NCI-H2029 treated with DMSO at 0.1 percent for 48 hours (cell line): ENCODE measurements at regions not wholly inside any gene's neighbourhood (a gene's known extent, or its start where the extent isn't known, plus 50 kb on each side); places are given as distances from the start of the nearest gene placed in this dataset.

Source experiments
- DNase-seq: peaks from one replicate; lab custom pipeline; 2025; lab: John Stamatoyannopoulos, UW

DNA sequence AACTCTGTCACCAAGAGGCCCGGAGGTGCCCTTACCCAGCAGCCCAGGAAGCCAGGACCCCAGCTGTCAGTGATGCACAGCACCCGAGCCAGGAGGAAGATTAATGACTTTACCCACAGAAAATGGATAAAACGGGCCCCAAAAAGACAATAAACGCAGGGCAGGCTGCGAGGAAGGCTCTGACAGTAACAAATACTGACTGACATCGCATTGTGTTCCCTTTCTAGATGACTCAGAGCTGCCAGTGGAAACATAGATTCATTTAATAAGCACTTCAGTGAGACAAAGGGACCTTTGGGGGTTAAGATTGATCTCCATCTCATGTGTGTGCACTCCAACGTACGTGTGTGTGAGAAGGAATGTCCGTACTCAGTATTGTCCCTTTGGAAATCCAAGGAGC, 225.3 kb upstream of the PPP2R3A start:
- DNase-seq, result no peak

DNA sequence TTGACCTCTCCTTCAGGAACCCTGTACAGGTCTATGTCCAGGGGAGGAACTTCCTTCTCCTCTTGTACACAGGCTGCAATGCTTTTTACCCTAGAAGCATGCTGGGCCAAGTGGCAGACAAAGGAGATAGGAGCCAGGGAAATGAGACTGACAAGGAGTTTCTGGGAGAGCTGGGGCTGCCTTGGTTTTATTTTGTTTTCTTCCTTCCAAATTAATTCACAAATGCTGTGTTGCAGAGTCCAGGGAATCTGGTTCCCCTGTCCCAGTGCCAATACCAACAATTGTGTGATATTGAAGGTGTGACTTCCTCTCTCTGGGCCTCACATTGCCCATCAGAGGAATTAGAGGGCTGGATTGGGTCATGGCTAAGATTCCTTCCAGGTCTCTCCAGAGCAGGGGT, 224.8 kb upstream of the PPP2R3A start:
- DNase-seq, result no peak

- no peak for DNase-seq
Measured at GRCh38 chr3:135751991-135752390, 213.5 kb upstream of the PPP2R3A start.

DNA sequence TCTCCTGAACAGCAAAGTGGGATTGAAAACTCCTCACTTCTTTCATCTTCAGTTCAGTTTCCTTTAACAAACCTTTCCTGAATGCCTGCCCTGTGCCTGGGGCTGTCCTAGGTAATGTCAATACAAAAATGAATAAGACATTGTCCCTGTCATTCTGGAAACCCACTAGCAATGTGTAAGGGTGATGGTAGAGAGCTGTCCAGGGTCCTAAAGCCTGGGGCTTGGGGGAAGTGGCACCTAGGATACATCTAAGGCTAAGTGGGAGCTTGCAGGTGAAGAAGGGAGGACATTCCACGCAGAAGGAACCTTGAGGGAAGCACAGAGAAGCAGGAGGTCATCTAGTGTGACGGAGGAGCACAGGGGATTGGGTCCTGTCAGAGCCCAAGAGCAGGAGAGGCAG, 212.7 kb upstream of the PPP2R3A start:
- DNase-seq, result no peak

DNA sequence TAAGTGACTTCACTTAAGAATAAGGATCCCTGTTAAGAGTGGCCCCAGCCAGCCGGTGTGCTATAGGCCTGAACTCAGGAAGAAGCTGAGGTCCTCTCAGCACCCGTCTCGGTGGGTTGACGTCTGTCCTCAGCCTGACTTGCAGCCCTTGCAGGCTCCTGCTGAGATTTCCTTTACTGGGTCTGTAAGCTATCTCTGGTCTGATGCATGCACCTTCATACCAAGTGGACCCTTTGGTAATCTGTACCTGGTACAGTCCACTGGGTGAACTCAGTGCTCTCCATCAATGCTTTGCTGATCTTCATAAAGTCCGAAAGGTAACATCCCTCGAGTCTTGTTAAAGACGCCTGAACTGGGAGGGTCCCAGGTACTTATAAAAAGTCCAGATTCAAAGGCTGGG, 212.0 kb upstream of the PPP2R3A start:
- no peak for DNase-seq

- DNase-seq, result no peak
Measured at GRCh38 chr3:135755330-135756105, 210.0 kb upstream of the PPP2R3A start.

GRCh38 chr3:135756106-135756668, 209.3 kb upstream of the PPP2R3A start:
- no peak for DNase-seq

GRCh38 chr3:135757421-135757820, 208.1 kb upstream of the PPP2R3A start:
- DNase-seq, result no peak

GRCh38 chr3:135758961-135759360, 206.6 kb upstream of the PPP2R3A start:
- DNase-seq, result no peak

DNA sequence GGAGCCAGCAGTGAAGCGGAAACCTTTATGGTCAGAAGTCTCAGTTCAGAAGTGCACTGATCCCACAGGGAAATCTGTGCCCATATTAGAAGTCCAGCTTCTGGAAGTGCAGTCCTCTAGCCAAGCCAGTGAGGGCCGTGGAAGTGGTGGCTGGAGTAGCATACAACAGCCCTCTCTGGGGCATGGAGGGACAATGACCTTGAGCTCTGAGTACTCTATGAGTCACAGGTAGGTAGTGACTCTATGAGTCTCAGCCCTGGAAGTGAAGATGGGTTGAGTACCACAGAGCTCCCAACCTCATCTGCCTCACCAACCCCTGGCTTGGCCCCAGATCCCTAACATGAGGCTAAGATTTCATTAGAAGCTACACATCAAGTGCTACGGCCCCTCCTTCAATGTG, 205.9 kb upstream of the PPP2R3A start:
- no peak for DNase-seq

- DNase-seq, result no peak
Measured at GRCh38 chr3:135760581-135760980, 204.9 kb upstream of the PPP2R3A start.

- DNase-seq, result no peak
Measured at GRCh38 chr3:135762188-135762856, 203.2 kb upstream of the PPP2R3A start.

GRCh38 chr3:135766115-135766514, 199.4 kb upstream of the PPP2R3A start:
- DNase-seq, result no peak

DNA sequence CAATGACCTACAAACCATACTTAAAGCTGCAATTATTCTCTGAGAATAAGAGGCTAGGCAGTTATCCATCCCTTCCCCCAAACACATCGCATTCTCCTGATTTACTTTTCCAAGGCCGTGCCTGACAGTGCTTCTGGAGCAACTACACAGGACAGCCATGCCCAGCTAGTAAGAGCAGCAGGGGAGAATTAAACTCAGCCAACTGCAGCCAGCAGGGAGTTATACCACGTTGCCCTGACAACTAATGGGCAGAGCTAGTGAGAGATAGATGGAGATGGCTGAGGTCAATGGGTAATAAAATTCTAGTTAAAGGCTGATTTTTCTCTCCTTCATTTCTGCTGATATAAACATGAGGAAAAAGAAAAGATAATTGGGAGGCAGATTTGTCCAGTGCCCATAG, 193.8 kb upstream of the PPP2R3A start:
- DNase-seq, result no peak

- DNase-seq, result no peak
Measured at GRCh38 chr3:135779024-135779423, 186.5 kb upstream of the PPP2R3A start.

DNA sequence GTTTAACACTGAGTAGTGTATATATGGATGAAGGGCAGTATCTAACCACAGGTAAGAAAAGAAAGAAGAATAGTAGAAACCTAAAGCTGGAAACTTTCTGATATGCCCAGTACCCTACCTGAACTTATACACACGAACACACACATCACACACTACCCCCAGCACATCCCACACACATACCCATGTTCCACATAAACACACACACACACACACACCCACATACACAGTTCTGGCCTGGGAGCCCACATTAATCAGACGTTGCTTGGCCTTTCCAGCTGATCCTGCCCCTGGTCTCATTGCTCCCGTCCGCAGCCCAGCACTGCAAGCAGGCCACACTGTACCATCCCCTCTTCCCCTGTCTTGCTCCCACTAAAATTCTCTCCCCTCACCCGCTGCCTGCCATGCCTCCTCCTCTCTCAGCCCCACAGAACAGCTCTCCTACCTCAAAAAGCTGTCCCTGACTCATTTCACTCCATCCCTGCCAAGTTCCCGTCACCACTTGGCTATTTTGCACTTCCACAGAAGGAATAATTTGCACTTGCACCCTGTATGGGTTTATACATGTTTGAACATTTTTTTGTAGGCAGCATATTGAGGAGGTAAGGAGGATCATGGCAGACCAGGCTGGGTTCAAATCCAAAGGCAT, 185.8 kb upstream of the PPP2R3A start:
- no peak for DNase-seq

DNA sequence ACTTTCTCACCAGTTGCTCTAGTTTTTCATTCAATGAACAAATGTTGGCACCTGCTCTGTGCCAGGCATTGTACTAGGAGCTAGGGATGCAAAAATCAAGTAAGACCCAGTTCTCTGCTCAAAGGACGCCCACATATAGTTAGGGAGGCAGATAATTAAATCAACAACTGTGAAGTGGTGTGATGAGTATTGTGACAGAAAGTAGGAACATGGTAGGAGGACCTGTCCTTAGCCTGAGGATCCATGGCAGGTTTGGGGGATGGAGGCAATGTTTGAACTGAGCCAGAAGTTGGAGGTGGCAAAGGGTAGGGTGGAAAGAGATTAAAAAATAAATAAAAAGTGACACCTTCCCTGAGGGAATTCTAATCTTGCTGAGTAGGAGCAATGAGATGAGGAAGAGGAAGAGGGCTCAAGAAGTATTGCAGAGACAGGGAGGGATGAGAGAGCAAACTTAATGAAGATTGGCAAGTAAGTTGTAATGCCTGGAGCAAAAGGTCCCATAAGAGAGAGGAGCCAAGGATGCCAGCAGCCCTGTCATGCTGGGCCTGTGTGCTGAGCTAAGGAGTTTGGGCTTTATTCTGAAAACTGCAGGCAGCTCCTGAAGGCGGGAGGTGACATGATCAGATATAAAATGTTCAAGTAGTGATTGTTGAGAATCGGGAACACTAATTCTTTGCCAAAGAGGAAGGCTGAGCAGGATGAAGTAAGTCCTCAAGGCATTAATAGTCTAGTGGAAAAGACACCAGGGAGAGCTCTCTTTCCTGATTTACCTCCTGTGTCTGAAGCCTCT, 184.3 kb upstream of the PPP2R3A start:
- DNase-seq, result no peak

- DNase-seq, result no peak
Measured at GRCh38 chr3:135784557-135784956, 181.0 kb upstream of the PPP2R3A start.

DNA sequence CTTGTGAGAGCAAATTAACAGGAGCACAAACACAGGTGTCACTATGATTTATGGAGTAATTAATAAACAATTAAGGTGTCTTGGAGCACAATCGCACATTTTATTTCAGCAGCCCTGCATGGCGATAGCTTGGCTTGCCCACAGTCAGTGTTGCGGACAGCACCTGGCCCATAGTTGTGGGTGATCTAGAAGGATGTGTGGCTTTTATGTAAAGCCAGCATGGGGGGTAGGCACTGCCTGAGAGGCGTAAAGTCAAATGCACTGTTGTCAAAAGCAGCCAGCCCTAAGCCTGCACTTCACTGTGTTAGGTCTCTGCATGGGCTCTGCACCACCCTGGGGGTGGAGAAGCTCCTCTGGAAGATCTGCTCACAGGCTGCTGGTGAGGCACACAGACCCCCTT, 177.4 kb upstream of the PPP2R3A start:
- no peak for DNase-seq

DNA sequence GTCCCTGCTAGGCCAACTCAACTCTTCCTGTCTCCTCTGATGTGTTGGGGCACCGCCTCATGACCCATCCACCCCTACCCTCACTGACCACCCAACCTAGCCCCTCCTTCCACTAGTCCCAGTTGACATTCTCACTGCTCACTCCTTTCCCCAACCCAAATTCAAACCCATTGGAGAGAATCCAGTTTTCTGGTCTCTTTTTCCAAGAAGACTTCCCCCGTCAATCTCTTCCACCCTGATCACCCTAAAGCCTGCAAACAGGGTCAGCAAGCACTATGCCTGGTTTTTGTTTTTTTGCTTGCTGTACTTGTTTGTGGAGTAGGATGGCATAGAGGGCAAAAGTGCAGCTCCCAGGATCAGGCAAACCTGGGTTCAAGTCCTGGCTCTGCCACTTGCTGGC, 176.6 kb upstream of the PPP2R3A start:
- no peak for DNase-seq

DNA sequence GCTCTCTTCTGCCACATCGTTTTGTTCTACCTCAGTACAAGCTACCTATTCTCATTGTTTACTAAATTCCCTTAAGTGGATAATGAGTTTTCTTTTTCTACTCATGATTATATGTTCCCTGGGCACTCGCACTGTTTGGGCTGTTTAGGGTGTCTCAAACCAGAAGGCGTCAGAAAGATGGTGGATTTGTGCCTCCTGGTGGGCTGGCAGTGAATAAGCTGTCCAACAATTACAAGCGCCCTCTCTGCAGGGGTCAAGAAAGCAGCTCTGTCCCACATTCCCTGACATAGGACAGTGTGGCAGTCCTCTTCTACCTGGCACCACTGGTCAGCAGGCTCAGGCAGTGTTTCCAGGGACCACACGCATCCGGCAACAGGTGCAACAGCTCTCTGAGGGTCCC, 173.4 kb upstream of the PPP2R3A start:
- no peak for DNase-seq

DNA sequence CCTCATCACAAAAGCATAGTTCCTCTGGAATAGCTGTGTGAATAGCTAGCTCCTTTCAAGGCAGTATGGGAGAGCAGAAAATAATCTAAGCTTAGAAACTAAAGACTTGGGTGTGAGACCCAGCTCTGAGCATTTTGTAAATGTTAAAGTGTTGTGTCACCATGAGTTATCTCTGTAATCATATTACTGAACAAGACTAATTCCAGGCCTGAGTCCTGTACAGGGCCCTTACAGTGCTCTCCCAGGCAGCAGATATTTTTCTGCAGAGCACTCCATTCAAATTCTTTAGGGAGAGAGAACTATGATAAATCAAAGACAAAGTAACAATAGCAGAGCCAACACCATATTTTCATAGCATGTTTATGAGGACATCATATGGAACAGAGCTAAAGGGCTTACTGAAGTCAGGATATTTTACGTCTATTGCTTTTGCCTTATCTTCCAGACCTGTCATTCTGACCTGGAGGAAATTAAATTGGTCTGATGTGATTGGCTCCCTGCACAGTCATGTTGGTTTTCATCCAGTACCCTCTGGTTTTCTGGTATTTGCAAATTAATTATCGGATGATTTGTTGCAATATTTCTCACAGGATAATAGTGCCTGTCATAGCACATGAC, 172.6 kb upstream of the PPP2R3A start:
- no peak for DNase-seq
